ENCODE measurements at regions not wholly inside any gene's neighbourhood (a gene's known extent, or its start where the extent isn't known, plus 50 kb on each side); places are given as distances from the start of the nearest gene placed in this dataset.

- TF ChIP-seq, protein P1, sequence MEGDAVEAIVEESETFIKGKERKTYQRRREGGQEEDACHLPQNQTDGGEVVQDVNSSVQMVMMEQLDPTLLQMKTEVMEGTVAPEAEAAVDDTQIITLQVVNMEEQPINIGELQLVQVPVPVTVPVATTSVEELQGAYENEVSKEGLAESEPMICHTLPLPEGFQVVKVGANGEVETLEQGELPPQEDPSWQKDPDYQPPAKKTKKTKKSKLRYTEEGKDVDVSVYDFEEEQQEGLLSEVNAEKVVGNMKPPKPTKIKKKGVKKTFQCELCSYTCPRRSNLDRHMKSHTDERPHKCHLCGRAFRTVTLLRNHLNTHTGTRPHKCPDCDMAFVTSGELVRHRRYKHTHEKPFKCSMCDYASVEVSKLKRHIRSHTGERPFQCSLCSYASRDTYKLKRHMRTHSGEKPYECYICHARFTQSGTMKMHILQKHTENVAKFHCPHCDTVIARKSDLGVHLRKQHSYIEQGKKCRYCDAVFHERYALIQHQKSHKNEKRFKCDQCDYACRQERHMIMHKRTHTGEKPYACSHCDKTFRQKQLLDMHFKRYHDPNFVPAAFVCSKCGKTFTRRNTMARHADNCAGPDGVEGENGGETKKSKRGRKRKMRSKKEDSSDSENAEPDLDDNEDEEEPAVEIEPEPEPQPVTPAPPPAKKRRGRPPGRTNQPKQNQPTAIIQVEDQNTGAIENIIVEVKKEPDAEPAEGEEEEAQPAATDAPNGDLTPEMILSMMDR (conservative IDR thresholded peaks at IDR 0.05; ENCODE audit: low read depth, low read length), result no peak
- no peak for TF ChIP-seq EZH2 (IDR thresholded peaks at IDR 0.05; ENCODE audit: borderline replicate concordance, low read depth, low read length, poor library complexity, severe bottlenecking)
Measured at GRCh38 chr3:99429502-99429901, 208.9 kb upstream of the COL8A1 start.
